ENCODE measurements at regions not wholly inside any gene's neighbourhood (a gene's known extent, or its start where the extent isn't known, plus 50 kb on each side); places are given as distances from the start of the nearest gene placed in this dataset.
"Not testable (repeated sequence)": the region's sequence is repeated elsewhere in the genome, so short reads cannot be mapped to it uniquely, and the experiment has no call there.

GRCh38 chr21:28381000-28381745 is 611.5 kb downstream of the LTN1 start:
- TF ChIP-seq EZH2 (IDR thresholded peaks at IDR 0.05; ENCODE audit: insufficient read depth, poor library complexity, severe bottlenecking); EZH2phosphoT487 (IDR thresholded peaks at IDR 0.05; ENCODE audit: insufficient read depth, low read depth): not testable (repeated sequence)

Data from GM23248 (cell line).